ENCODE measurements at regions not wholly inside any gene's neighbourhood (a gene's known extent, or its start where the extent isn't known, plus 50 kb on each side); places are given as distances from the start of the nearest gene placed in this dataset.
A peak's percentile ranks its signal among the peaks of the same experiment; 100 is the strongest.

- TF ChIP-seq CTCF (IDR thresholded peaks at IDR 0.05) (peak; percentile 22 to 56 (median 41)), POLR2A (IDR thresholded peaks at IDR 0.05) (no peak)
Observed at GRCh38 chr16:6682142-6682811, 650.4 kb upstream of the RBFOX1 start.

Measured in heart left ventricle (tissue), 13 donors.